CD14-positive monocyte (primary cell): ENCODE measurements at regions not wholly inside any gene's neighbourhood (a gene's known extent, or its start where the extent isn't known, plus 50 kb on each side); places are given as distances from the start of the nearest gene placed in this dataset.
"Not testable (repeated sequence)": the region's sequence is repeated elsewhere in the genome, so short reads cannot be mapped to it uniquely, and the experiment has no call there.

Experiments
- DNase-seq, 3 donors: peaks; one replicate each; pipeline ENCODE4 v3.0.0-alpha.2; 2011 to 2022
- H2AFZ ChIP-seq: 2 replicates; pipeline ENCODE4 v1.6.0; 2012; ENCODE audit warnings: mild to moderate bottlenecking, low read depth, low read length, inconsistent platforms; ENCODE audit not compliant: insufficient read depth, poor library complexity, severe bottlenecking
- H3K27ac ChIP-seq, 2 donors: 1 replicate in 1 of 2; 2 replicates in 1 of 2; pipeline ENCODE4 v1.5.1; 2012 to 2013; ENCODE audit warnings: low read length in 2 of 2, control low read depth in 1 of 2, inconsistent platforms in 1 of 2, low read depth in 1 of 2, mild to moderate bottlenecking in 1 of 2
- H3K27me3 ChIP-seq, 2 donors: one replicate each; pipeline versions ENCODE4 v1.6.0 to v1.6.1; 2011 to 2013; ENCODE audit warnings: low read length in 2 of 2; ENCODE audit not compliant: control insufficient read depth in 2 of 2, insufficient read depth in 2 of 2
- H3K36me3 ChIP-seq, 2 donors: replicated peaks in 1 of 2; 1 replicate in 1 of 2; 2 replicates in 1 of 2; pipeline versions ENCODE4 v1.5.1 to v1.6.1; 2012 to 2013; ENCODE audit warnings: low read length in 2 of 2, control low read depth in 1 of 2, inconsistent platforms in 1 of 2, mild to moderate bottlenecking in 1 of 2; ENCODE audit not compliant: insufficient read depth in 2 of 2, control insufficient read depth in 1 of 2
- H3K4me1 ChIP-seq, 2 donors: 1 replicate in 1 of 2; 2 replicates in 1 of 2; pipeline versions ENCODE4 v1.5.1 to v1.6.1; 2012 to 2013; ENCODE audit warnings: low read length in 2 of 2, control low read depth in 1 of 2, inconsistent platforms in 1 of 2, mild to moderate bottlenecking in 1 of 2, moderate library complexity in 1 of 2; ENCODE audit not compliant: insufficient read depth in 2 of 2, control insufficient read depth in 1 of 2
- H3K4me2 ChIP-seq: replicated peaks from 2 replicates; pipeline ENCODE3; 2012; ENCODE audit warnings: low read length, moderate library complexity, mild to moderate bottlenecking; ENCODE audit not compliant: poor library complexity, severe bottlenecking; ENCODE audit errors: extremely low read depth
- H3K4me3 ChIP-seq, 3 experiments: fragments of 200-600 bp in 1 of 3; sonication (generic) in 1 of 3; replicated peaks in 1 of 3; 1 replicate in 2 of 3; 2 replicates in 1 of 3; pipeline ENCODE4 v1.5.1; 2011 to 2013; ENCODE audit warnings: low read length in 3 of 3, mild to moderate bottlenecking in 3 of 3, control low read depth in 2 of 3, low read depth in 2 of 3, inconsistent platforms in 1 of 3, moderate library complexity in 1 of 3
- H3K79me2 ChIP-seq: 2 replicates; pipeline ENCODE4 v1.6.0; 2012; ENCODE audit warnings: mild to moderate bottlenecking, control low read depth, inconsistent platforms, low read length, moderate library complexity; ENCODE audit not compliant: insufficient read depth
- H3K9ac ChIP-seq: 2 replicates; pipeline ENCODE4 v1.6.0; 2017; ENCODE audit warnings: low read length, mild to moderate bottlenecking; ENCODE audit not compliant: insufficient read depth, poor library complexity, severe bottlenecking
- H3K9me3 ChIP-seq, 2 donors: replicated peaks in 1 of 2; 1 replicate in 1 of 2; 2 replicates in 1 of 2; pipeline versions ENCODE4 v1.5.1 to v1.6.1; 2012 to 2013; ENCODE audit warnings: low read length in 2 of 2, control low read depth in 1 of 2; ENCODE audit not compliant: control insufficient read depth in 1 of 2, insufficient read depth in 1 of 2
- H4K20me1 ChIP-seq: 2 replicates; pipeline ENCODE4 v1.6.0; 2012; ENCODE audit warnings: mild to moderate bottlenecking, low read length, control low read depth, moderate library complexity; ENCODE audit not compliant: insufficient read depth
- H3K27ac Mint-ChIP-seq, 7 donors: one replicate each; pipeline ENCODE4 v1.8.0; 2020; ENCODE audit warnings: mild to moderate bottlenecking in 7 of 7, mixed read lengths in 7 of 7, moderate library complexity in 6 of 7, inconsistent platforms in 2 of 7
- H3K27me3 Mint-ChIP-seq, 3 donors: one replicate each; pipeline ENCODE4 v1.8.0; 2021 to 2022; ENCODE audit warnings: low read depth in 3 of 3, mild to moderate bottlenecking in 3 of 3, mixed read lengths in 3 of 3, moderate library complexity in 3 of 3, inconsistent platforms in 1 of 3
- H3K36me3 Mint-ChIP-seq, 2 donors: one replicate each; pipeline ENCODE4 v1.8.0; 2020; ENCODE audit warnings: mixed read lengths in 2 of 2, inconsistent platforms in 1 of 2, mild to moderate bottlenecking in 1 of 2
- H3K4me1 Mint-ChIP-seq: one replicate; pipeline ENCODE4 v1.8.0; 2020; ENCODE audit warnings: mild to moderate bottlenecking, mixed read lengths
- H3K4me3 Mint-ChIP-seq, 2 donors: one replicate each; pipeline ENCODE4 v1.8.0; 2020; ENCODE audit warnings: mild to moderate bottlenecking in 2 of 2, mixed read lengths in 2 of 2, moderate library complexity in 1 of 2
- H3K9me3 Mint-ChIP-seq, 7 donors: one replicate each; pipeline ENCODE4 v1.8.0; 2020 to 2022; ENCODE audit warnings: mixed read lengths in 7 of 7, mild to moderate bottlenecking in 6 of 7, moderate library complexity in 6 of 7, inconsistent platforms in 2 of 7
- CTCF ChIP-seq: fragments of 200-600 bp; IDR thresholded peaks from one replicate; pipeline ENCODE4 v1.8.0; 2022; ENCODE audit warnings: antibody characterized with exemption, mild to moderate bottlenecking
- WGBS: methylation state at CpG from one replicate; pipeline ENCODE4 v1.1.5; 2013; ENCODE audit warnings: missing lambda C conversion rate; ENCODE audit not compliant: insufficient coverage; 5-methylcytosine and 5-hydroxymethylcytosine counted together
- intact Hi-C, 2 donors: fragments of 100-400 bp; cut with micrococcal nuclease; formaldehyde crosslinking; loops; one replicate each; pipeline versions ENCODE4 v1.15.0 to v1.15.1; 2023

GRCh38 chrX:76821276-76821675 lies 393.8 kb downstream of the MAGEE1 start:
- no peaks in the 10 kb centered on the region for H3K27me3 ChIP-seq
- WGBS, result no CpG with 5 or more reads among the region's 1 CpG
- no peaks in the 10 kb centered on the region for H3K36me3 ChIP-seq
- H3K4me2 ChIP-seq, result no peak overlapping the region
- Mint-ChIP-seq H3K27me3 (no peaks in the 10 kb centered on the region), H3K4me1 (no peaks in the 10 kb centered on the region), H3K36me3 (no peaks in the 10 kb centered on the region), H3K4me3 (no peak overlapping the region), H3K27ac (no peak overlapping the region), H3K9me3 (peaks cover 0 to 9% (median 3%) of the 10 kb centered on the region in 7 donors)
- H3K4me3 ChIP-seq, result no peak overlapping the region
- no peaks in the 10 kb centered on the region for H3K79me2 ChIP-seq
- no peak for TF ChIP-seq CTCF
- H3K27ac ChIP-seq, result no peak overlapping the region
- DNase-seq, result no peak
- H3K4me1 ChIP-seq, result no peaks in the 10 kb centered on the region
- H2AFZ ChIP-seq, result no peak overlapping the region
- H4K20me1 ChIP-seq, result no peaks in the 10 kb centered on the region
- intact Hi-C loops, result no loop called here
- H3K9me3 ChIP-seq, result peaks cover 0 to 8% of the 10 kb centered on the region in 2 donors
- no peak overlapping the region for H3K9ac ChIP-seq

DNA sequence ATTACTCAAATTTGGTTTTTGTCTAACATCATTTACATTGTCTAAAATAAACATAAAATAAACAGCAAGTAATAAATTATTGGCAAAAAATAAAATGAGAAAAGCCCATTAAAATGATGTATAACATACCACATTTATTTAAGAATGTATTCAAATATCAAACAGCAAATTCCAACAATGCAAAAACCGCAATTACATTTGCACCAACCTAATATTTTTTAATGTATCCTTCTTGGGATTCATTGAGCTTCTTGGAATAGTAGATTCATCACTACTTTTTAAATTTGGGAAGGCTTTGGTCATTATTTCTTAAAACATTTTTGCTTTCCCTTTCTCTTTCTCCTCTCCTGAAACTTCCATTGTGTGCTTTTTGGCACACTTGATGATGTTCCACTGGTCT lies 400.2 kb downstream of the MAGEE1 start:
- Histone ChIP-seq H3K4me3 (no peak overlapping the region), H3K9ac (no peak overlapping the region), H3K9me3 (no peaks in the 10 kb centered on the region), H3K36me3 (no peaks in the 10 kb centered on the region), H3K4me2 (no peak overlapping the region), H2AFZ (no peak overlapping the region), H3K27ac (no peak overlapping the region), H4K20me1 (no peaks in the 10 kb centered on the region), H3K4me1 (no peaks in the 10 kb centered on the region), H3K27me3 (no peaks in the 10 kb centered on the region), H3K79me2 (no peaks in the 10 kb centered on the region)
- Mint-ChIP-seq H3K9me3 (peaks cover 0 to 3% (median 0%) of the 10 kb centered on the region in 7 donors), H3K36me3 (no peaks in the 10 kb centered on the region), H3K27ac (no peak overlapping the region), H3K4me1 (no peaks in the 10 kb centered on the region), H3K27me3 (peaks cover 0 to 2% (median 2%) of the 10 kb centered on the region in 3 donors), H3K4me3 (no peak overlapping the region)
- TF ChIP-seq CTCF, result no peak
- DNase-seq, result no peak
- WGBS, result no CpG with 5 or more reads among the region's 1 CpG
- intact Hi-C loops, result no loop called here

GRCh38 chrX:76840902-76841301 lies 413.4 kb downstream of the MAGEE1 start:
- H3K4me1 ChIP-seq, H4K20me1 ChIP-seq, H3K79me2 ChIP-seq, intact Hi-C loops, H3K36me3 Mint-ChIP-seq, H3K9me3 ChIP-seq, H3K4me3 ChIP-seq, H3K4me3 Mint-ChIP-seq, H3K27me3 ChIP-seq, H3K9ac ChIP-seq, H3K4me2 ChIP-seq, H3K36me3 ChIP-seq, DNase-seq, H3K4me1 Mint-ChIP-seq, H3K27me3 Mint-ChIP-seq, H2AFZ ChIP-seq, H3K27ac Mint-ChIP-seq, H3K27ac ChIP-seq: not testable (repeated sequence)
- WGBS, result no CpG with 5 or more reads among the region's 16 CpGs
- peaks cover 5 to 20% (median 14%) of the 10 kb centered on the region in 7 donors for H3K9me3 Mint-ChIP-seq
